DMS153 (cell line): ENCODE measurements at regions not wholly inside any gene's neighbourhood (a gene's known extent, or its start where the extent isn't known, plus 50 kb on each side); places are given as distances from the start of the nearest gene placed in this dataset.
"Not testable (repeated sequence)": the region's sequence is repeated elsewhere in the genome, so short reads cannot be mapped to it uniquely, and the experiment has no call there.

Source experiments
- DNase-seq: peaks from one replicate; lab custom pipeline; 2025; lab: John Stamatoyannopoulos, UW

DNA sequence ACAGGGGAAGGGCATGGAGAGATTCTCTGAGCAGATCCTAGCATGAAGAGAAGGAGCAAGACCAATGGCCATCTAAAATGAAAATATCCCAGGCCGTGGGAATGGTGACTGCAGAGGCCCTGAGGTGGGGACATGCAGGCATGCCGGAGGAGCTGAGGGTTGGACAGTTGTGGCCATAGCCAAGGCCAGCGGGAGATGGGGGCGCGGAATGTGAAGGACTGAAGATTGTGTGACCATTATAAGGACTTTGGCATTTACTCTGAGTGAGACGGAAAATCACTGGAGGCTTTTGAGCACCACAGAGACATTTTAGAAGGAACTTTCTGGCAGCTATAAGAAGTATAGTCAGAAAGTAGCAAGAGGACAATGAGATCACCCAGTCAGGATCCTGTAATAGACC, 341.1 kb downstream of the SFMBT2 start:
- DNase-seq = no peak

DNA sequence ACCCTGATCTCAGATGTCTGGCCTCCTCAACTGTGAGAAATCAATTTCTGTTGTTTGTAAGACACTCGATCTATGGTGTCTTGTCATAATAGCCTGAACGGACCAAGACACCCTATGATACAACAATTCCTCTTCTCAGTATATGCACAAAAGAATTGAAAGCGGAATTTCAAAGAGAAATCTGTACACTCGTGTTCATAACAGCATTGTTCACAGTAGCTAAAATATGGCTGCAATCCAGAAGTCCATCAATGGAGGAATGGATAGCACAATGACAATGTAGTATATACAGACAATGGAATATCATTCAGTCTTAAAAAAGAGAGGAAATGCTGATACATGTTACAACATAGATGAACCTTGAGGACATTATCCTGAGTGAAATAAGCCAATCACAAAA, 354.6 kb downstream of the SFMBT2 start:
- DNase-seq = no peak

DNA sequence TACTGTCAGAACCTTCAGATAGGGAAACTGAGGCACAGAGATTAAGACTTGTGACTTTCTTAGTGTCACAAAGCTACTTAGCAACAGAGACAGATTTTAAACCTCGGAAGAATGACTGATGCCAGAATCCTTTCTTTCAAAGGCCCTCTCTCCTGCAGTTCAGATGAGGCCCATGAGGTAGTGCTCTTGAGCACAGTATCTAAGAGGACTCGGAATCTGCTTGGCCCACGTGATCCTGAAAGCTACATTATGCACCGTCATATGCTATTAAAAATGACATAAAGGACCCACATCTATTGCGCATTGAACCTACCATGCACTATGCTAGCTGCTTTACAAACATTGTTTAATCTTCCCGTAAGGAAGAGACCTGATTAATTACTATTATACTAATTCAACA, 355.9 kb downstream of the SFMBT2 start:
- no peak for DNase-seq

DNA sequence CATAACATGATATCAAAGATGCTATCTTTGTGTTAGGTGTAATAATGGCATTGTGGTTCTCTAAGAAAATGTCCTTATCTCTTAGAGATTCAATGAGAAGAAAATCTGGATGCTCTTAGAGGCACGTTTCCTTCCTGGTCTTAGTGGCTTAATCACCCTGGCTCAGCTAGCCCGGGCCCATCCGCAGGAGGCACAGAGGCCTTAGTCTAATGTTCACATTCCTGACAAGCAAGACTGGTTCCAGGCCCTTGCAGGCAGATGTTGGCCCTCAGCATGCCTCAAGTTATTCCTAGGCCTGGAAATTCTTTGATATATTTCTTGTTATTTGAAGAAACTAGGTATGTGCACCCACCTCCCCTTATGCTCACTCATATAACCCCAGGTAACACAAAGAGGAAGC, 357.6 kb downstream of the SFMBT2 start:
- DNase-seq = no peak

DNA sequence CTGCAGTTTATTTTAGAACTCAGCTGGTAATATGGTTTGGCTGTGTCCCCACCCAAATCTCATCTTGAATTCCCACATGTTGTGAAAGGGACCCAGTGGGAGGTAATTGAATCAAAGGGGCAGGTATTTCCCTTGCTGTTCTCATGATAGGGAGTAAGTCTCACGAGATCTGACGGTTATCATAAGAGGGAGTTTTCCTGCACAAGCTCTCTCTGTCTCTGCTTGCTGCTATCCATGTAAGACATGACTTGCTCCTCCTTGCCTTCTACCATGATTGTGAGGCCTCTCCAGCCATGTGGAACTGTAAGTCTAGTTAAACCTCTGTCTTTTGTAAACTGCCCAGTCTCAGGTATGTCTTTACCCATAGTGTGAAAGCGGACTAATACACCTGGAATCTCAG, 360.8 kb downstream of the SFMBT2 start:
- not testable (repeated sequence) for DNase-seq

DNA sequence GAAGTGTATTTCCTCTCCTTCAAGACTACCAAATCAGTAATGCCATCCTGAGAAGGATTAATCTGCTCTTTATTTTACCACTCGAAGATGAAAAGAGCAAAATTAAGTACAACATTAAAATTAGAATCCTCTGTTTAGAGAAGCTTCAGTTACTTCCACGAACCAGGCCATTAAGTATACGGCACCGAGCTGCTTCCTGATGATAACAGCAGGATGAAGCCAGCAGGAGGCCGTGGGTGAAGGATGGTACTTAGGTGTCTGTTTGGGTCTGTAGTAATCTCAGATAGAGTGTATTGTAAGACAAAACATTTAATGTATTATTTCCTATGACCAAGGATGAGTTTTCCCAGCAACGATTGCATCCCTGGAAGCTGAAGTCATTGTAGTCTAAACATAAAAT, 362.8 kb downstream of the SFMBT2 start:
- DNase-seq = no peak

DNA sequence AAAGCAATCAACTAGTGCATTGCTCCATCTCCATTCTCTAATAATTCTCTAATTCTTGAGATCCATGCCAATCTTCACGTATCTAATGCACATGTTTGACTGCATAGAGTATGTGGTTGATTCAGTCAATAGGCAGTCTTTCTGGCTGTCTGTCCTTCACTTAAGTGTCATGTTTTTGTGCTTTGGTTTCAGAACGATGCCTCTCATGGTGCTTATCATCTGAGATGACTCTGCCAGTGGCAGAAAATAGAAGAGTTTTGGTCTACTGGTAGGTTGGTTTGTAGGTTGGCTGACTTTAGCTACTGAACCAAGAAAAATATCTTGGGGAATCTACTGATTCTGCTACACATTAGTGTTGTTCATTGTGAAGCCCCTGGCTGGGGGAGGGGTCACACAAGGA, 364.2 kb downstream of the SFMBT2 start:
- no peak for DNase-seq

DNA sequence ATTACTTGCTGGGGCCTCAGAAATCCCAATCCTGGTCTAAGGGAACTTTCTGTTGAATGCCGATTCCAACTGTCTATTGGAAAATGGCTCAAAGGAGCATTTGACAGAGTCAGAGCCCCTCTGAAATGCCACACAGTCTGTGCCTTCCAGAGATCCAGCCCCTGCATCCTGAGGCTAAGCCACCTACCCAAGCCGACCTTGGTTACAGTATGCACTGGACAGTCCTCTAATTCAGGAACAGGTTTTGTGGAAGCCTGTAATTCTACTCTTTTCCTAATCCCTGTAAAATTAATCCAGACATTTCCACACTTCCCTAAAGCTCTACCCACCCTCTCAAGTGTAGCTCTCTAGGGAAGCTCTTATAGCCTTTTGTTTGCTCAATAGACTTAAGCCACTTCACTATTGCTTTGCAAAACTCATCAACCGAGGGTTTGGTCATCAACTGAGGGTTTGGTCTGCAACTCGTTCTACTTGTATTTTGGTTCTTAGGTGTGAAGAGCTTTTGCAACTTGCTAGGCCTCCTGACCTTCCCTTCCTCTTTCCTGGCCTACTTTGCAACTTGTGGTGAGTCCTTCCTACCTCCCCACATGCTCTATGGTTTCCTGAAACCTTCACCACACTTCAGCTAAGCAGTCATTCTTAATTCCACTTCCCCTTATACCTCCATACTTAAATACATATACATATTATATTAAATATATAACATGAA, 364.8 kb downstream of the SFMBT2 start:
- DNase-seq = no peak

DNA sequence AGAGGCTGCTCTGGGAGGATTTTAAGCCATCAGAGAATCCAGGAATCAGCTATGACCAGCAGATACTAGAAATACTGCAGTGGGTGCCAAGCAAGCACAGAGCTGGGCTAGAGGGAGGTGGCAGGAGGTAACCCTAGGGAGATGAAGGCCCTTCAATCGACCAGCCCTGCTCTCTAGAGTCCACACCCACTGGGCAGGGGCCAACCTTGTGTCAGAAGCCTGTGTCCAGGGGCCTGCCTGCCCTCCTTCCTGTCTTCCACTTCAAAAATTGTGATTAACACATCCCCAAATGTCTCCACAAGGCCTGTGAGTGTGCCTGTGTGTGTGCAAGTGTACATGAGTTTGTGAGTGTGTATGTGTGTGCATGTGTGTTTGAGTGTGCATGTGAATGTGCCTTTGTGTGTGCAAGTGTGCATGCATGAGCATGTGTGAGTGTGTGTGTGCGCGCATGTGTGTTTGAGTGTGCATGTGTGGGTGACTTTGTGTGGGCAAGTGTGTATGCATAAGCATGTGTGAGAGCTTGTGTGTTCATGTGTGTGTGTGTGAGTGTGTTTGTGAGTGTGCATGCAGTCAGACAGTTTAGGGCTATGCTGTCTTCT, 367.7 kb downstream of the SFMBT2 start:
- DNase-seq = no peak

DNA sequence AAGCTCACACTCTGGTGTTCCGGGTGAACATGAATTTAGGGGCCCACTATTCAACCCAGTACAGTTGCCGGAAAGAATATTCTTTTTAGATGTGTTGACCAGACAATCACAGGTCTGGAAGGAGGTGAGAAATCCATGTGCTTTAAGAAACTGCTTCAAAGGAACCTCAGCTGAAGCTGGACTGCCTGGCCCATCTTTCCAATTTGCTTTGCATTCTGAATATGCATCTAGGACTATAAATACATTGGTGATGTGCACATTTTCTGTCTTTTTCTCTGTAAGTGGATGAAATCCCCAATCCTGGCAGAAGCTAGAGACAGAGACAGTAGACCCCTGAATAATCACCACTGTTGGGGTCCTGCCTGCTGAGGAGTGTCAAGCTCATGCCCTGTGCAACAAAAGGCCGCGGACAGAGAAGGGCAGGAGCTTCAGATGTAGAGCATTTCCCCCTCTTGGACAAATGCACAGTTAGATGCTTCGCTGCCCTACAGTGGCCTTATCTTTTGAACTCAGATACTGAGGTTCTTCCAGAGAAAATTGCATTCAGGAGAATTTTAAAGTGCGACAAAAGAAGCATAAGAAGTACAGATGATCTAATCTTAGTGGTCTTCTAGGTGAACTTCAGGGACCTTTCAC, 368.3 kb downstream of the SFMBT2 start:
- no peak for DNase-seq

DNA sequence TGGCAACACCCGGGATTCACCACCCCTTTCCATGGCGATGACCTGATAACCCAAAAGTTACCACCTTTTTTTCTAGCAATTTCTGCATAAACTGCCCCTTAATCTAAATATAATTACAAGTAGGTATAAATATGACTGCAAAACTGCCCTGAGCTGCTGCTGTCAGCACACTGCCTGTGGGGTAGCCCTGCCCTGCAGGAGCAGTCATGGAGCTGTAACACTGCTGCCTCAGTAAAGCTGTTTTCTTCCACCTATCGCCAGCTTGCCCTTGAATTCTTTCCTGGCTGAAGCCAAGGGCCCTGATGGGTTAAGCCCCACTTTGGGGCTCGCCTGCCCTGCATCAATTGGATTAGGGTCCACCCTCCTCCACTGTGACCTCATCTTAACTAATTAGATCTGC, 368.8 kb downstream of the SFMBT2 start:
- no peak for DNase-seq

DNA sequence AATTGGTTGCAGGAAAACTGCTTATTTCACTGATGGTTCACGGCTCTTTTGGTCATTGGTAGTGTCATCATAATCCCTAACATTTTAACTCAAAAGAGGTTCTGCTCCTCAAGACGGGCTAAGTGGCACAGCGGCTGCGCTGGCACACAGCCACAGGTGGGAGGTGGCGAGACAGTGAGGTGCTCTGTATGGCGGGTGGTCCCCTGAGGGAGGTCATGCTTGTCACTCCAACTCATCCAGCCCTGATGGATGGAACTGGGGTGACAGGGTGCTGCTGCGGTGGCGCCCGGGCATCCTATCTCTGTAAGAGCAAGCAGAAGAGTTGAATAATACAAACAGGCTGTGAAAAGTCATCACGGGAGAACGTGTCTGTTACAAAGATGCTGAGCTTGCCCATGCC, 370.2 kb downstream of the SFMBT2 start:
- DNase-seq = no peak

DNA sequence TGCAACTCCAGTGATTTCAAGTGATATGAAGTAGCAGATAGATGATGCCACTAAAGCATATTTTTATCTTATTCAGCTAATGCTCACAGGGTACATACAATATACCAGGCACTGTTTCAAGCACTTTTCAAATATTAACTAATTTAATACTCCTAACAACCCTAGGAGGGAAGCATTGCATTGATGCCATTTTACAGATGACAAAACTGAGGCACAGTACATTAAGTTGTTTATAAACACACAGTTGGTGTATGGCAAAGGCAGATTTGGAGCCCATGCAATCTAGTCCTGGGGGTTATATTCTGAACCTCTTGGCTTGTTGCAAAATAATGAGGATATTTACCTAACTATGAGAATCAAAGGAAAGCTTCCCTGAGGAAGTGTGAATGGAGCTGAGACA, 371.0 kb downstream of the SFMBT2 start:
- no peak for DNase-seq

DNA sequence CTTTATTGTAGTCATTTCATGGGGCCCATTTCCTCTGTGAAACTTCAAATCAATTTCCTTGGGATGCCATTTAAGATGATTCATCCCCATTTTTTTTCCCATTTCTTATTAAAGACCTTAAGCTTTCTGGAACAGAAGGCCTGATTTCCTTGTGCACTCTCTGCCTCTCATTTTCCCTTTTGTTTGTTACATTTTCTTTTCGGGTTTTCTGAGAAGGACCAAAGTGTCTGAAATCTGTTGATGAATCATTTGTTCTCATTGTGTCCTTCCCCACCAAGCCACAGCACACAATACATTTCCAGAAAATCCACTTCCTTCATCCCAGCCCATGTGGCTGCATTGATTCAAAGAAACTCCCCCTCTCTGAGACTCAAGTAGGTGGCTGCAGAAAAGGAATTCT, 372.4 kb downstream of the SFMBT2 start:
- DNase-seq = no peak

DNA sequence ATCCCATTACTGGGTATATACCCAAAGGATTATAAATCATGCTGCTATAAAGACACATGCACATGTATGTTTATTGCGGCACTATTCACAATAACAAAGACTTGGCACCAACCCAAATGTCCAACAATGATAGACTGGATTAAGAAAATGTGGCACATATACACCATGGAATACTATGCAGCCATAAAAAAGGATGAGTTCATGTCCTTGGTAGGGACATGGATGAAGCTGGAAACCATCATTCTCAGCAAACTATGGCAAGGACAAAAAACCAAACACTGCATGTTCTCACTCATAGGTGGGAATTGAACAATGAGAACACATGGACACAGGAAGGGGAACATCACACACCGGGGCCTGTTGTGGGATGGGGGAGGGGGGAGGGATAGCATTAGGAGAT, 373.4 kb downstream of the SFMBT2 start:
- not testable (repeated sequence) for DNase-seq

DNA sequence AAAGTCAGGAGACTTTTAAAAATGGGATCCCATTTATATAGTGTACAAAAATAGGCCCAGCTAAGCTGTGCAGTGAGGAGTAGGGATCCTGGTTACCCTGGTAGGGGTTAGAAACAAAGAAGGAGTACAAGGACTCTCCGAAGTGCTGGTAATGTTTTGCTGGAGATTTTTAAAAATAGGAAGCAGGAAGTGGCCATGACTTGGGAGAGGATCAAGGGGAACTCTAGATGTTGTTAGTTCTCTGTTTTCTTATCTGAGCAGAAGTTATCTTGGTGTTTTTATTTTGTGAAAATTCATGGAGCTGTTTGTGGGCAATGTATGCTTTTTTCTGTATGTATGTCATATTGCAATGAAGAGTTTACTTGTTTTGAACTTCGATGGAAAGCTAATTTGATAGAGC, 373.9 kb downstream of the SFMBT2 start:
- DNase-seq = no peak

DNA sequence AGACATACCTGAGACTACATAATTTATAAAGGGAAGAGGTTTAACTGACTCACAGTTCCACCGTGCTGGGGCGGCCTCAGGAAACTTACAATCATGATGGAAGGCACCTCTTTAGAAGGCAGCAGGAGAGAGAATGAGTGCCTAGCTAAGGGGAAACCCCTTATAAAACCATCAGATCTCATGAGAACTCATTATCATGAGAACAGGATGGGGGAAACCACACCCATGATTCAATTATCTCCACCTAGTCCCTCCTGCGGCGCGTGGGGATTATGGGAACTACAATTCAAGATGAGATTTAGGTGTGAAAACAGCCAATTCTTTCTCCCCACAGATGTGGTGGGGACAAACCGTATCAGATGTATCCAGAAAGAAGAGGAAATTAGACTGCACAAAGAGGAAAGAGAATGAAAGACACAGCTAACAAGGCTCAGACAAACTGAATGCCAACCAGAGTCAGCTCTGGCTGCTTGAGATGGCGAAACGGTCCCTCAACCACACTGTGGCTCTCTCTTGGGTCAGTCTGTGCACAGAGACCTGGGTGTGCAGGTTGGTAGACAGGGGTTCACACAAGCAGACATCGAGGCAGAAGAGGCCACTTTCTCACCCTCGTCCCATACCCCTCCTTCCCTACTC, 375.6 kb downstream of the SFMBT2 start:
- DNase-seq = no peak

DNA sequence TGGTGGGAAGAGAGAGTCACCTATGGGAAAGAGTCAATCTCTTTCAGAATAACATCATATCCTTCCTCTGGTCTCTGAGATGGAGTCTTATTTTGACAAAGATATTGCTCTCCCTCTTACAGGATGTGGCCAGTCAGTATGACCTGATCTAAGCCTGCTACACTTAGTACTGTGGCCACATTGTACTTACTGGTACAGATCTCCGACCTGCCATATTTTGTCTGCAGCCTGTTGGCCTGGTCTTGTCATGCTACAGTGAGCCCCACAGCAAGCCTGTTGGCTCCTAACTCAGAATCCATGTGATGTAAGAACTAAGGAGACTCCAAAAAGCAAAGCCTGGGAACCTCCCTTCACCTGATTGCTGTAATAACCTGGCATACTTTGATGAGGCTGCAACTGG, 377.8 kb downstream of the SFMBT2 start:
- DNase-seq = no peak

DNA sequence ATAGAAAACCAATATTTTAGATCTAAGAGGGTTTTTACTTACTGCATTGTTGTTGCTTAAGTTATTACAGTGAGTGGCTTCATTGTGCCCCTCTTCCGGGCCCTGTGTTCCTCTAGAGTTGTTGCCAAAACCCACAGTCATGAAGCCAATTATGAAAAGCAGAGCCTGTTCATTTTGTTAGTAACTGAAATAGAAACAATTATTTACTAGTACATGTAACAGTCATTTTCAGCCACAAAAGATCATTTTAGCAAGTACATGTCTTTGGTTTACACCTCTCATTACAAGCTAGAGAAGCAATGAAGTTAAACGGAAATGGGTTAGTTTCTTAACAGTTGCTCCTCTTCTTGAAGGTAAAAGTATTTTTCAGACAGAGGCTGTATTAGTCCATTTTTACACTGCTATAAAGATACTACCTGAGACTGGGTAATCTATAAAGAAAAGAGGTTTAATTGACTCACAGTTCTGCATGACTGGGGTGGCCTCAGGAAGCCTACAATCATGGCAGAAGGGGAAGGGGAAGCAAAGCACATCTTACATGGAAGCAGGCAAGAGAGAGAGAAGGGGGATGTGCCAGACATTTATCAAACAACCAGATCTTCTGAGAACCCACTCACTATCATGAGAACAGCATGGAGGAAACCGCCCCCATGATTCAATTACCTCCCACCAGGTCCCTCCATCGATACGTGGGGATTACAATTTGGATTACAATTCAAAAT, 380.5 kb downstream of the SFMBT2 start:
- DNase-seq = no peak

DNA sequence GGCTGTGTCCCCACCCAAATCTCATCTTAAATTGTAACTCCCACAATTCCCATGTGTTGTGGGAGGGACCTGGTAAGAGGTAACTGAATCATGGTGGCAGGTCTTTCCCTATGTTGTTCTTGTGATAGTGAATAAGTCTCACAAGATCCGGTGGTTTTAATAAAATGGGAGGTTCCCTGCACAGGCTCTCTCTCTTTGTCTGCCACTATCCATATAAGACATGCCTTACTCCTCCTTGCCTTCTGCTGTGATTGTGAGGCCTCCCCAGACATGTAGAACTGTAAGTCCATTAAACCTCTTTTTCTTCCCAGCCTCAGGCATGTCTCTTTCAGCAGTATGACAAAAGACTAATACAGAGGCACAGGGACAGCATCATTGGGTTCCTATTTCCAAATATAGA, 381.2 kb downstream of the SFMBT2 start:
- DNase-seq = no peak

DNA sequence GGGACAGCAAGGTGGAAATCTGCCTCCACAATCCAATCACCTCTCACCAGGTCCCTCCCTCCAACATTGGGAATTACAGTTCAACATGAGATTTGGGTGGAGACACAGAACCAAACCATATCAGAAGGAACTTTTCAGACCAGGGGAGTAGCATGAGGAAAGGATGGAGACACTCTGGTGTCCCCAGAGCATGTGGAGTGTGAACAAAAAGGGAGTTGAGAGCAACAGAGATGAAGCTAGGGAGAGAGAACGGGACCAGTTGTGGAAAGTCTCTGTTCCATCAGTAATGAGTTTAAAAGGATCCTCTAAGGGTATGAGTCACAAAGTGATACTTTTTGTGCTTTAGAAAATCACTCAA, 382.0 kb downstream of the SFMBT2 start:
- DNase-seq = no peak

DNA sequence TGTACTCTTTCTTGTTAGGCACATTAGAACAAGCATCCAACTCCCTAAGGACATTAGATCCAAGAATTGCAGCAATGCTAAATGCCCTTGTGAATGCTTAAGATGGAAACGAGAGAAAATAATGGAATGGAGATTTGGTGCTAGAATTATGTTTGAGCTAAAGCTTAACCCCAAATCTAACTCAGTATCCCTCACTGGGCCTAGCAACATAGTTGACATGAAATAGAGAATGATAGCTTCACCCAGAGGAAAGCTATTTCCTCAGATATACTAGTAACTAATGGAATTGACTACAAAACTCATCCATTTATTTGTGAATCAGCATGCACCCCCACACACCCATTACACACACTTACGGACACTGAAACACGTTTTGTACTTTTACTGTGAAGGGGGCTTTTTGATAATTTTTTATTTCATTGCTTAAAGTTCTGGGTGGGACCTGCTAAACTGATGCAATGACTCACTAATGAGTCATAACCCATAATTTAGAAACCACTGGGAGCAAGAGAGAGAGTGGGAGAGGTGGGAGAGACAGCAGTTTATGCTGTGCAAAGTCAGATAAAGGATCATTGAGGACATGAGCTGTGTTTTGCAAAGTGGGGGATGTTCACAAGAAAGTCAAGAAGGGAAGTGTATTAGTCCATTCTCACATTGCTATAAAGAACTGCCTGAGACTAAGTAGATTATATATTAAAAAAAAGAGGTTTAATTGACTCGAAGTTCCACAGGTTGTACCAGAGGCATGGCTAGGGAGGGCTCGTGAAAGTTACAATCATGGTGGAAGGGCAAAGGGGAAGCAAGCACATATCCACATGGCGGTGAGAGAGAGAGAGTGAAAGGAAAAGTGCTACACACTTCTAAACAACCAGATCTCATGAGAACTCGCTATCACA, 382.7 kb downstream of the SFMBT2 start:
- DNase-seq = no peak
